Neural progenitor cell (in vitro differentiated cells): ENCODE measurements at regions not wholly inside any gene's neighbourhood (a gene's known extent, or its start where the extent isn't known, plus 50 kb on each side); places are given as distances from the start of the nearest gene placed in this dataset.

Experiments used
- EZH2 ChIP-seq: fragments of 200-600 bp; sonication (generic); IDR thresholded peaks from 2 replicates; pipeline ENCODE4 v1.6.1; 2017; ENCODE audit warnings: antibody characterized with exemption, mild to moderate bottlenecking, moderate library complexity
- EZH2phosphoT487 ChIP-seq: fragments of 200-600 bp; sonication (generic); IDR thresholded peaks from 2 replicates; pipeline ENCODE4 v1.6.1; 2017; ENCODE audit warnings: antibody characterized with exemption
- TF ChIP-seq, protein P1 (sequence below): fragments of 200-600 bp; sonication (generic); IDR thresholded peaks from 2 replicates; pipeline ENCODE4 v1.5.1; 2017; ENCODE audit warnings: antibody characterized with exemption, mild to moderate bottlenecking

DNA sequence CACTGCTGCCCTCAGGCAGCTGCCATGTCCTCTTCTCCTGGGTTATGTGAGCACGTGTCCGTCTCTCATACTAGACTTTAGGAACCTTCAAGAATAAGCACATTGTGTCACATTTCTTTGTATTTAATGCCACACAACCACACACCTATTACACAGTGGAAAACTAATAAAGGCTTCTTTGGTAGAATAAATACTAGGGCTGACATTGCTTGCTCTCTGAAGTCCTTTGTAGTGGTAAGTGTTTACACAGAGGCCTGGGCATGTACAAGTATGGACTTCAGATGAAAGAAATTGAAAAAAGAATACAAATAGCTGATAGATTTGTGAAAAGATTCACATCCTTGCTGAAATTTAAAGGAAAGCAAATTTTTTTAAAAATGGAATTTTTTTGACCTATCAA, 188.1 kb upstream of the CCL2 start:
- TF ChIP-seq, protein P1, sequence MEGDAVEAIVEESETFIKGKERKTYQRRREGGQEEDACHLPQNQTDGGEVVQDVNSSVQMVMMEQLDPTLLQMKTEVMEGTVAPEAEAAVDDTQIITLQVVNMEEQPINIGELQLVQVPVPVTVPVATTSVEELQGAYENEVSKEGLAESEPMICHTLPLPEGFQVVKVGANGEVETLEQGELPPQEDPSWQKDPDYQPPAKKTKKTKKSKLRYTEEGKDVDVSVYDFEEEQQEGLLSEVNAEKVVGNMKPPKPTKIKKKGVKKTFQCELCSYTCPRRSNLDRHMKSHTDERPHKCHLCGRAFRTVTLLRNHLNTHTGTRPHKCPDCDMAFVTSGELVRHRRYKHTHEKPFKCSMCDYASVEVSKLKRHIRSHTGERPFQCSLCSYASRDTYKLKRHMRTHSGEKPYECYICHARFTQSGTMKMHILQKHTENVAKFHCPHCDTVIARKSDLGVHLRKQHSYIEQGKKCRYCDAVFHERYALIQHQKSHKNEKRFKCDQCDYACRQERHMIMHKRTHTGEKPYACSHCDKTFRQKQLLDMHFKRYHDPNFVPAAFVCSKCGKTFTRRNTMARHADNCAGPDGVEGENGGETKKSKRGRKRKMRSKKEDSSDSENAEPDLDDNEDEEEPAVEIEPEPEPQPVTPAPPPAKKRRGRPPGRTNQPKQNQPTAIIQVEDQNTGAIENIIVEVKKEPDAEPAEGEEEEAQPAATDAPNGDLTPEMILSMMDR = no peak
- TF ChIP-seq EZH2phosphoT487 (no peak), EZH2 (no peak)
